Neural progenitor cell (in vitro differentiated cells): ENCODE measurements at regions not wholly inside any gene's neighbourhood (a gene's known extent, or its start where the extent isn't known, plus 50 kb on each side); places are given as distances from the start of the nearest gene placed in this dataset.

Source experiments
- DNase-seq: peaks from one replicate; pipeline ENCODE4 v3.0.0-alpha.2; 2016; ENCODE audit warnings: low spot score
- H2AFZ ChIP-seq: fragments of 200-600 bp; sonication (generic); replicated peaks from 2 replicates; pipeline ENCODE4 v1.6.1; 2016; ENCODE audit warnings: antibody characterized with exemption
- H3F3A ChIP-seq: fragments of 200-600 bp; sonication (generic); 2 replicates; pipeline ENCODE4 v1.6.1; 2016; ENCODE audit warnings: antibody characterized with exemption, low read depth
- H3K27ac ChIP-seq: fragments of 200-600 bp; sonication (generic); 2 replicates; pipeline ENCODE4 v1.5.1; 2016; ENCODE audit warnings: mild to moderate bottlenecking
- H3K27me3 ChIP-seq: fragments of 200-600 bp; sonication (generic); 2 replicates; pipeline ENCODE4 v1.6.1; 2016; ENCODE audit warnings: mild to moderate bottlenecking, moderate library complexity
- H3K36me3 ChIP-seq: fragments of 200-600 bp; sonication (generic); 2 replicates; pipeline ENCODE4 v1.5.1; 2016
- H3K4me1 ChIP-seq: fragments of 200-600 bp; sonication (generic); 2 replicates; pipeline ENCODE4 v1.6.1; 2016; ENCODE audit warnings: mixed run types
- H3K4me2 ChIP-seq: fragments of 200-600 bp; sonication (generic); 2 replicates; pipeline ENCODE4 v1.6.1; 2016
- H3K4me3 ChIP-seq: fragments of 200-600 bp; sonication (generic); 2 replicates; pipeline ENCODE4 v1.5.1; 2016
- H3K79me2 ChIP-seq: fragments of 200-600 bp; sonication (generic); 2 replicates; pipeline ENCODE4 v1.6.1; 2016; ENCODE audit warnings: low read depth
- H3K9ac ChIP-seq: fragments of 200-600 bp; sonication (generic); 2 replicates; pipeline ENCODE4 v1.6.1; 2016
- H3K9me3 ChIP-seq: fragments of 200-600 bp; sonication (generic); 2 replicates; pipeline ENCODE4 v1.5.1; 2016; ENCODE audit warnings: low read depth
- H4K20me1 ChIP-seq: fragments of 200-600 bp; sonication (generic); 2 replicates; pipeline ENCODE4 v1.6.1; 2016; ENCODE audit warnings: low read depth
- H3K27ac Mint-ChIP-seq: 3 replicates; pipeline ENCODE4 v1.8.0; 2021; ENCODE audit warnings: mixed read lengths
- H3K27me3 Mint-ChIP-seq: 2 replicates; pipeline ENCODE4 v1.8.0; 2022; ENCODE audit warnings: low read depth, mild to moderate bottlenecking, inconsistent platforms, moderate library complexity, mixed read lengths; ENCODE audit not compliant: insufficient read depth
- H3K36me3 Mint-ChIP-seq: 3 replicates; pipeline ENCODE4 v1.8.0; 2021; ENCODE audit warnings: mixed read lengths
- H3K4me1 Mint-ChIP-seq: 3 replicates; pipeline ENCODE4 v1.8.0; 2021; ENCODE audit warnings: mixed read lengths
- H3K4me3 Mint-ChIP-seq: 3 replicates; pipeline ENCODE4 v1.8.0; 2021; ENCODE audit warnings: mild to moderate bottlenecking, moderate library complexity, mixed read lengths
- H3K9me3 Mint-ChIP-seq: 3 replicates; pipeline ENCODE4 v1.8.0; 2020; ENCODE audit warnings: mixed read lengths
- CTCF ChIP-seq: fragments of 200-600 bp; sonication (generic); IDR thresholded peaks from 2 replicates; pipeline ENCODE4 v1.5.1; 2017; ENCODE audit warnings: antibody characterized with exemption, mild to moderate bottlenecking
- EZH2 ChIP-seq: fragments of 200-600 bp; sonication (generic); IDR thresholded peaks from 2 replicates; pipeline ENCODE4 v1.6.1; 2017; ENCODE audit warnings: antibody characterized with exemption, mild to moderate bottlenecking, moderate library complexity
- EZH2phosphoT487 ChIP-seq: fragments of 200-600 bp; sonication (generic); IDR thresholded peaks from 2 replicates; pipeline ENCODE4 v1.6.1; 2017; ENCODE audit warnings: antibody characterized with exemption

DNA sequence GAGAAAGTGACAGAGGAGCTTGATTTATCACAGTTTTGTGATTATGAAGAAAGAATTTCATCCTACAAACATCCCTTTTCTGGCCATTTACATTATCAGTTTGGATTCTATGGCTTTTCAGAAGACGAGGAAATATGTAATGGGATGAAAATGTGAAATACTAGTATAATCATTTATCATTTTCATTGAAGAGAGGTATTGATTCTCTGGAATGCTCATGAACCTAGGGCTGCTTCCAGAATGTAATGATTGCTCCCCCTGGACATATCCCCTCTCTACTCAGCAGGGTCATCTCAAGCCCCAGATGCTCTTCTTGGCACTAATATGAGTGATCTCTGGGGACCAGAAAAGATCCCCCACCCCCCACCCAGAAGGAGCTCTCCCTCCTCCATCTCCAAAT is 106.7 kb upstream of the ZNF618 start:
- Histone ChIP-seq H3K79me2 (no peaks in the 10 kb centered on the region), H3K27ac (no peak overlapping the region), H2AFZ (no peak overlapping the region), H3K27me3 (no peaks in the 10 kb centered on the region), H3K9ac (no peak overlapping the region), H3K4me1 (no peaks in the 10 kb centered on the region), H3K4me3 (no peak overlapping the region), H3K36me3 (no peaks in the 10 kb centered on the region), H3K9me3 (no peaks in the 10 kb centered on the region), H3K4me2 (no peak overlapping the region), H4K20me1 (no peaks in the 10 kb centered on the region), H3F3A (no peaks in the 10 kb centered on the region)
- no peak overlapping the region for H3K4me3 Mint-ChIP-seq
- no peaks in the 10 kb centered on the region for H3K27me3 Mint-ChIP-seq
- no peaks in the 10 kb centered on the region for H3K36me3 Mint-ChIP-seq
- DNase-seq = no peak
- H3K9me3 Mint-ChIP-seq = no peaks in the 10 kb centered on the region
- peaks cover 2% of the 10 kb centered on the region for H3K4me1 Mint-ChIP-seq
- no peak overlapping the region for H3K27ac Mint-ChIP-seq
- no peak for TF ChIP-seq CTCF
- TF ChIP-seq EZH2phosphoT487 = no peak
- no peak for TF ChIP-seq EZH2

GRCh38 chr9:113770396-113770795 is 105.7 kb upstream of the ZNF618 start:
- no peaks in the 10 kb centered on the region for H3K27me3 ChIP-seq

DNA sequence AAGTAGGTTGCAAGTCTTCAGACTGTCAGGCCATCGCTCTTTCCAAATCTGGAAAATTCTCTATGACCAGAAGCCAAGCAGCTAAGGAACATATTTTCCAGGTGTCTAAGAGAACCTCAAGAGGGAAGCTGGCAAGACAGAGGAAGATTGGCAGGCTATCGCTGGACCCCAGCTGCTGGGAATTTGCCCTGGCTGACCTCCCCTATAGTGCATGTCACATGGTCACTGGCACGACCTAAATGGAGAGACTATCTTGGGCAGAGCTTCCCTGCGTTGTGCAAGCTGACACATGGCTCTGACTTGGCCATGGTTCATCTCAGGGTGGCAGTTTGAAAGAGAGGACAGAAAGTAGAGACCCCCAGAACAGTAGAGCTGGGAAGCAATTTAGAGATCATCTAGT is 104.9 kb upstream of the ZNF618 start:
- Histone ChIP-seq H3K4me3 (no peak overlapping the region), H3K4me1 (no peaks in the 10 kb centered on the region), H3K9me3 (no peaks in the 10 kb centered on the region), H3K9ac (no peak overlapping the region), H3F3A (no peaks in the 10 kb centered on the region), H3K4me2 (no peak overlapping the region), H4K20me1 (no peaks in the 10 kb centered on the region), H3K27me3 (no peaks in the 10 kb centered on the region), H3K36me3 (no peaks in the 10 kb centered on the region), H3K79me2 (no peaks in the 10 kb centered on the region), H2AFZ (no peak overlapping the region), H3K27ac (no peak overlapping the region)
- Mint-ChIP-seq H3K4me3 (no peak overlapping the region), H3K27me3 (no peaks in the 10 kb centered on the region), H3K36me3 (no peaks in the 10 kb centered on the region), H3K4me1 (peaks cover 2% of the 10 kb centered on the region), H3K9me3 (no peaks in the 10 kb centered on the region), H3K27ac (no peak overlapping the region)
- no peak for TF ChIP-seq EZH2phosphoT487
- DNase-seq = no peak

More at GRCh38 chr9:113770396-113770795, 105.7 kb upstream of the ZNF618 start:
- Histone ChIP-seq H2AFZ (no peak overlapping the region), H3K36me3 (no peaks in the 10 kb centered on the region), H3K79me2 (no peaks in the 10 kb centered on the region), H3K4me1 (no peaks in the 10 kb centered on the region), H3K27ac (no peak overlapping the region), H3F3A (no peaks in the 10 kb centered on the region), H4K20me1 (no peaks in the 10 kb centered on the region), H3K9me3 (no peaks in the 10 kb centered on the region), H3K9ac (no peak overlapping the region), H3K4me3 (no peak overlapping the region), H3K4me2 (no peak overlapping the region)
- Mint-ChIP-seq H3K27me3 (no peaks in the 10 kb centered on the region), H3K9me3 (no peaks in the 10 kb centered on the region), H3K27ac (no peak overlapping the region), H3K4me3 (no peak overlapping the region), H3K4me1 (peaks cover 2% of the 10 kb centered on the region), H3K36me3 (no peaks in the 10 kb centered on the region)
- DNase-seq = no peak
- TF ChIP-seq EZH2 (no peak), EZH2phosphoT487 (no peak), CTCF (no peak)

GRCh38 chr9:113772121-113772810 is 103.8 kb upstream of the ZNF618 start:
- no peaks in the 10 kb centered on the region for H3K36me3 Mint-ChIP-seq
- Histone ChIP-seq H4K20me1 (no peaks in the 10 kb centered on the region), H3K9ac (no peak overlapping the region), H3K27me3 (no peaks in the 10 kb centered on the region), H3K4me2 (no peak overlapping the region), H2AFZ (no peak overlapping the region), H3F3A (no peaks in the 10 kb centered on the region), H3K79me2 (no peaks in the 10 kb centered on the region), H3K9me3 (no peaks in the 10 kb centered on the region), H3K4me1 (no peaks in the 10 kb centered on the region), H3K36me3 (no peaks in the 10 kb centered on the region), H3K27ac (no peak overlapping the region), H3K4me3 (no peak overlapping the region)
- H3K27ac Mint-ChIP-seq = no peak overlapping the region
- TF ChIP-seq EZH2phosphoT487 (no peak), EZH2 (no peak), CTCF (no peak)
- H3K27me3 Mint-ChIP-seq = no peaks in the 10 kb centered on the region
- H3K4me3 Mint-ChIP-seq = no peak overlapping the region
- DNase-seq = no peak
- peaks cover 2% of the 10 kb centered on the region for H3K4me1 Mint-ChIP-seq
- no peaks in the 10 kb centered on the region for H3K9me3 Mint-ChIP-seq
